GM12865 (cell line): ENCODE measurements at regions not wholly inside any gene's neighbourhood (a gene's known extent, or its start where the extent isn't known, plus 50 kb on each side); places are given as distances from the start of the nearest gene placed in this dataset.

ENCODE experiments used
- DNase-seq: peaks from one replicate; pipeline ENCODE4 v3.0.0; 2010; ENCODE audit warnings: low read depth
- H3K4me3 ChIP-seq: 2 replicates; pipeline ENCODE4 v1.5.1; 2011; ENCODE audit warnings: mild to moderate bottlenecking, low read depth, low read length, control low read depth
- TF ChIP-seq, protein P1 (sequence below): IDR thresholded peaks from 2 replicates; pipeline ENCODE4 v1.5.1; 2011; ENCODE audit warnings: low read length, control low read depth, low read depth, inconsistent platforms; ENCODE audit not compliant: insufficient read depth; ENCODE audit errors: missing control alignments

DNA sequence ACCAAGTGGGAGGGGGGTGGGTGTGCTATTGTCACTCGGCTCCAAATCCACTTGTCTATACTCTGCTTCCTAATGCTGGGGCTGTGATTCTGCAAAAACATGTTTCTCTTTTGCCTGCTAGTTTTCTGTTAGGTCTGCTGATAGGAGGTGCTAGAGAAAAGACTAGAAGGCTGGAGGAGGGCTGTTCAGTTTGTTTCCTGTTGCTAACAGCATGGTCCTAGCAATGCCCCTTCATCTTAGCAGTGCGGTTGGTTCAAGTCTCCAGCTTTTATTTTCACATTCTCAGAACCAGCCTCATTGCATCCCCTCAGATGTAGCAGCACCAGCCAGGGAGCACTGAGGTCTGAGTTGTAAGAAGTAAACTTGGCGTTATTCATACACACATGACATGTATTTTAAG, 310.2 kb downstream of the YTHDC2 start:
- DNase-seq: no peak
- TF ChIP-seq, protein P1, sequence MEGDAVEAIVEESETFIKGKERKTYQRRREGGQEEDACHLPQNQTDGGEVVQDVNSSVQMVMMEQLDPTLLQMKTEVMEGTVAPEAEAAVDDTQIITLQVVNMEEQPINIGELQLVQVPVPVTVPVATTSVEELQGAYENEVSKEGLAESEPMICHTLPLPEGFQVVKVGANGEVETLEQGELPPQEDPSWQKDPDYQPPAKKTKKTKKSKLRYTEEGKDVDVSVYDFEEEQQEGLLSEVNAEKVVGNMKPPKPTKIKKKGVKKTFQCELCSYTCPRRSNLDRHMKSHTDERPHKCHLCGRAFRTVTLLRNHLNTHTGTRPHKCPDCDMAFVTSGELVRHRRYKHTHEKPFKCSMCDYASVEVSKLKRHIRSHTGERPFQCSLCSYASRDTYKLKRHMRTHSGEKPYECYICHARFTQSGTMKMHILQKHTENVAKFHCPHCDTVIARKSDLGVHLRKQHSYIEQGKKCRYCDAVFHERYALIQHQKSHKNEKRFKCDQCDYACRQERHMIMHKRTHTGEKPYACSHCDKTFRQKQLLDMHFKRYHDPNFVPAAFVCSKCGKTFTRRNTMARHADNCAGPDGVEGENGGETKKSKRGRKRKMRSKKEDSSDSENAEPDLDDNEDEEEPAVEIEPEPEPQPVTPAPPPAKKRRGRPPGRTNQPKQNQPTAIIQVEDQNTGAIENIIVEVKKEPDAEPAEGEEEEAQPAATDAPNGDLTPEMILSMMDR: no peak
- H3K4me3 ChIP-seq: no peak overlapping the region

DNA sequence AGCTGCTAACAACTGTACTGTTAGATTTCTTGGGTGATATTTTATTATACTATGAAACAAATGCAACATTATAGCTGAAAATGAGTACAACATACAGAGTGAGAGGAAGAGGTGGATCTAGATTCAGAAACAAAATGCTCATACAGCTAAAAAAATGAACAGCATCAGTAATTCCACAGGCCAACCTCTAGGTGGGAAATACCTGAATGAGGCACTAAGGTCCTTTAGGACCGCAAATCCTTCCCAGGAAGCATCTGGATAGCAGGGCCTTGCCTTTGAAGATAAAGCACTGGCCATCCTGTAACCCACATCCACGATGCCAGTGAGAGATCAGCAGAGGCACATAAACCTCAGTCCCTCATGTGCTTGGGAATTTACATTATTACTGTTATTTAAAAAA, 310.8 kb downstream of the YTHDC2 start:
- DNase-seq: no peak
- TF ChIP-seq, protein P1: no peak

DNA sequence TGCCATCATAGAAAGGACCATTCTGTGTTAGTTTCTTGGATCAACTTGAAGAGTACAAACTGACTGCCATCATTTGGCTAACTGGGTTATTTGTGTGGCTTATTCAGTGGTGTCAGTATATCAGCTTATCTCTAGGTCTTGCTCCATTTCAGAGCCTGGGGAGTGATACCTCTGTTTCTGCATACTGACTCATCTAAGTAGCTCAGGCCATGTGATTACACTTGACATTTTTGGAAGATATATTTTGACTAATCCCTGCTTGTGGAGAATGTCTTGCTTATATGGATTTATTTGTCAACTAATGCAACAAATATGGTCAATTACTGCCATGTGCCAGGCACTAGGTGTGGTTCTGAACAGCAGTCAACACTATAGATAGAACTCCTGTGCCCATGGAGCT, 311.7 kb downstream of the YTHDC2 start:
- TF ChIP-seq, protein P1: no peak
- H3K4me3 ChIP-seq: no peak overlapping the region
- DNase-seq: no peak

More for the DNA sequence above, 310.8 kb downstream of the YTHDC2 start:
- no peak overlapping the region for H3K4me3 ChIP-seq

DNA sequence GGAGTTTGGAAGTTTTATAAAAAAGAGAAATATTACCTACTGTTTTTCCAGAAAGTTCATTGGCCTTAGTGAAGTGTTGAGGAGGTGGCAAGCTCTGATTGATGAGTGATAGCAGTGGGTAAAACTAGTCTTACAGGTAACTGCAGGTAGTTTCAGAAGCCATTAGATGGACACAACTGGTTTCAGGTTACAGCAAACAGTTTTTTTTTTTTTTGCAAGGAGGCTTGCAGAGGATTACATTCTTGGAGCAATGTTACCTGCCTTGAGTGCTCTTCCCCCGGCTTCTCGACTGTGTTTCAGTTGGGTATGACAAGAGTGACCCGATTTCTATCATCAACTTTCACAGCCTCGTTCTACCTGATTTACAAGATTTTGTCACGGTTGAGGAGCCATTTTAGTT, 333.4 kb downstream of the YTHDC2 start:
- no peak overlapping the region for H3K4me3 ChIP-seq
- TF ChIP-seq, protein P1: no peak
- no peak for DNase-seq

DNA sequence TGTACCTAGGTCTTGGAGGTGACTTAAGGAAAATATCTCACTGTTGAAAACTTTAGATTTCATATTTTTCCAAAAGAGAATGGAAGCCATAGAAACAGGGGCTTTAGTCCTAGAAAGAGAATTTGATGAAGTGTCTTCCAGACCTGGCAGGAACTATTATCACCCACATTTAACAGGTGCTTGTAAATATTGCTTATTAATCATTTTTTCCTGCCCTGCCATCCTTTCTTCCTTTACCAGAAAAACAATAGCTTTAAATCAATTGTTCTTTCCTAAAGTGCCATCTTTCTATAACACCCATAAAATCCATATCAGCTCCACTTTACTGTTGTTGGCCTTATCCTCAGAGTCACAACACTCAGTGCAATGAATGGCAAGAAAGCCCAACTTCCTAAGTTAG, 350.9 kb downstream of the YTHDC2 start:
- DNase-seq: no peak
- TF ChIP-seq, protein P1: no peak
- no peak overlapping the region for H3K4me3 ChIP-seq

DNA sequence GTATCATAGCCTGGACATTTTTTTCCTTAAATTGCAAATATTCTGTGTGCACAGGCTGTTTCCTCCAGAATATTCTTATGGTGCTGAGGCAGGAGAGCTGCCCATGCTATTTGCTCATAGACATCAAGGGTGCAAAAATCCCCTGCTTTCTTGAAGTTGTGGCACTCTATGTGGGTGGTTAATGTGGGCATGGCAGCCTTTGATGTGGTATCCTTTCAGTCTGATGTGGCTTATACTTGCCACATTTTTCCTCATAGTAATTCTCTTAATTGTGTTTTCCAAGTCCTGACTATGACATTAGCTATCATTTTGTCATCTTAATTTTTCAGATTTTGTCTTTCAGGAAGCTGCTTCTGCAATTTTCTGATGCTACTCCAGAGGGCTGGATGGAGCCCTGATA, 353.3 kb downstream of the YTHDC2 start:
- no peak overlapping the region for H3K4me3 ChIP-seq
- TF ChIP-seq, protein P1: no peak
- no peak for DNase-seq

DNA sequence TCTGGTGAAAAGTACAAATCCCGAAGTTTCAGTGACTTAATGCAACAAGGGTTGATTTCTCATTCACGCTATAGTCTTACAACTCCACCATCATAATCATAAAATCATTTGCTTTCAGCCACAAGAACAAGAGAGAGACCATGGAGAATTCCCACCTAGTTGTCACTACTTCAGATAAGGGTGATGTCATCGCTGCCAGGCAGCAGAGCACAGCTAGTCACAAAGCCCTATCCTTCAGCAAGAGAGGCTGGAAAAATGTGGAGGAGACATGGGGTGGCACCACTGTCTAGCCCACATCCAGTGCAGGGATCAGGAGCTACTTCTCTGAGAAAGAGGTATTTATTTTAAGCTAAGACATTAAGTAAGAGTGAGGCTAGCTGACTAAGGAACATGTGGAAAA, 356.1 kb downstream of the YTHDC2 start:
- no peak for DNase-seq
- TF ChIP-seq, protein P1: no peak
- no peak overlapping the region for H3K4me3 ChIP-seq
